ENCODE measurements at regions not wholly inside any gene's neighbourhood (a gene's known extent, or its start where the extent isn't known, plus 50 kb on each side); places are given as distances from the start of the nearest gene placed in this dataset.
A peak's percentile ranks its signal among the peaks of the same experiment; 100 is the strongest.

- H3K27me3 ChIP-seq (ENCODE audit: control insufficient read depth, insufficient read depth, low read length) = no peaks in the 10 kb centered on the region
- H3K4me1 ChIP-seq (ENCODE audit: control insufficient read depth, insufficient read depth, low read length) = no peaks in the 10 kb centered on the region
- H3K36me3 ChIP-seq (ENCODE audit: control insufficient read depth, insufficient read depth, low read length) = no peaks in the 10 kb centered on the region
- no peak overlapping the region for H3K27ac ChIP-seq (ENCODE audit: low read depth, low read length)
- no peak overlapping the region for H3K9ac ChIP-seq (ENCODE audit: low read length)
- no peak overlapping the region for H3K4me3 ChIP-seq (ENCODE audit: low read length)
Measured at GRCh38 chr2:5510082-5510481, 182.1 kb upstream of the SOX11 start.

- Histone ChIP-seq H3K27me3 (ENCODE audit: control insufficient read depth, insufficient read depth, low read length) (no peaks in the 10 kb centered on the region), H3K9ac (ENCODE audit: low read length) (no peak overlapping the region), H3K4me1 (ENCODE audit: control insufficient read depth, insufficient read depth, low read length) (peaks cover 6% of the 10 kb centered on the region), H3K36me3 (ENCODE audit: control insufficient read depth, insufficient read depth, low read length) (no peaks in the 10 kb centered on the region), H3K27ac (ENCODE audit: low read depth, low read length) (no peak overlapping the region), H3K4me3 (ENCODE audit: low read length) (no peak overlapping the region)
Measured at GRCh38 chr2:5515693-5516092, 176.5 kb upstream of the SOX11 start.

- Histone ChIP-seq H3K27me3 (ENCODE audit: control insufficient read depth, insufficient read depth, low read length) (no peaks in the 10 kb centered on the region), H3K4me3 (ENCODE audit: low read length) (no peak overlapping the region), H3K27ac (ENCODE audit: low read depth, low read length) (no peak overlapping the region), H3K36me3 (ENCODE audit: control insufficient read depth, insufficient read depth, low read length) (no peaks in the 10 kb centered on the region), H3K9ac (ENCODE audit: low read length) (no peak overlapping the region), H3K4me1 (ENCODE audit: control insufficient read depth, insufficient read depth, low read length) (peaks cover 9% of the 10 kb centered on the region)
Measured at GRCh38 chr2:5519286-5519685, 172.9 kb upstream of the SOX11 start.

- peak overlapping the region; percentile 6 for H3K4me3 ChIP-seq (ENCODE audit: low read length)
- no peak overlapping the region for H3K9ac ChIP-seq (ENCODE audit: low read length)
- H3K36me3 ChIP-seq (ENCODE audit: control insufficient read depth, insufficient read depth, low read length) = no peaks in the 10 kb centered on the region
- H3K27ac ChIP-seq (ENCODE audit: low read depth, low read length) = peak overlapping the region; percentile 29
- peaks cover 9% of the 10 kb centered on the region for H3K4me1 ChIP-seq (ENCODE audit: control insufficient read depth, insufficient read depth, low read length)
- no peaks in the 10 kb centered on the region for H3K27me3 ChIP-seq (ENCODE audit: control insufficient read depth, insufficient read depth, low read length)
Measured at GRCh38 chr2:5520463-5520972, 171.7 kb upstream of the SOX11 start.

- no peaks in the 10 kb centered on the region for H3K36me3 ChIP-seq (ENCODE audit: control insufficient read depth, insufficient read depth, low read length)
- H3K9ac ChIP-seq (ENCODE audit: low read length) = no peak overlapping the region
- peaks cover 9% of the 10 kb centered on the region for H3K4me1 ChIP-seq (ENCODE audit: control insufficient read depth, insufficient read depth, low read length)
- H3K27ac ChIP-seq (ENCODE audit: low read depth, low read length) = no peak overlapping the region
- H3K27me3 ChIP-seq (ENCODE audit: control insufficient read depth, insufficient read depth, low read length) = no peaks in the 10 kb centered on the region
- H3K4me3 ChIP-seq (ENCODE audit: low read length) = no peak overlapping the region
Measured at GRCh38 chr2:5521461-5521860, 170.7 kb upstream of the SOX11 start.

GRCh38 chr2:5524551-5524950, 167.6 kb upstream of the SOX11 start:
- Histone ChIP-seq H3K9ac (ENCODE audit: low read length) (no peak overlapping the region), H3K27ac (ENCODE audit: low read depth, low read length) (no peak overlapping the region), H3K27me3 (ENCODE audit: control insufficient read depth, insufficient read depth, low read length) (no peaks in the 10 kb centered on the region), H3K36me3 (ENCODE audit: control insufficient read depth, insufficient read depth, low read length) (no peaks in the 10 kb centered on the region), H3K4me1 (ENCODE audit: control insufficient read depth, insufficient read depth, low read length) (peaks cover 9% of the 10 kb centered on the region), H3K4me3 (ENCODE audit: low read length) (no peak overlapping the region)

GRCh38 chr2:5528706-5529105, 163.5 kb upstream of the SOX11 start:
- H3K4me3 ChIP-seq (ENCODE audit: low read length) = no peak overlapping the region
- H3K4me1 ChIP-seq (ENCODE audit: control insufficient read depth, insufficient read depth, low read length) = no peaks in the 10 kb centered on the region
- H3K27ac ChIP-seq (ENCODE audit: low read depth, low read length) = no peak overlapping the region
- H3K27me3 ChIP-seq (ENCODE audit: control insufficient read depth, insufficient read depth, low read length) = no peaks in the 10 kb centered on the region
- H3K9ac ChIP-seq (ENCODE audit: low read length) = no peak overlapping the region
- H3K36me3 ChIP-seq (ENCODE audit: control insufficient read depth, insufficient read depth, low read length) = no peaks in the 10 kb centered on the region

GRCh38 chr2:5530011-5530696, 162.0 kb upstream of the SOX11 start:
- H3K27ac ChIP-seq (ENCODE audit: low read depth, low read length) = no peak overlapping the region
- no peaks in the 10 kb centered on the region for H3K27me3 ChIP-seq (ENCODE audit: control insufficient read depth, insufficient read depth, low read length)
- no peaks in the 10 kb centered on the region for H3K36me3 ChIP-seq (ENCODE audit: control insufficient read depth, insufficient read depth, low read length)
- H3K9ac ChIP-seq (ENCODE audit: low read length) = no peak overlapping the region
- H3K4me3 ChIP-seq (ENCODE audit: low read length) = no peak overlapping the region
- H3K4me1 ChIP-seq (ENCODE audit: control insufficient read depth, insufficient read depth, low read length) = no peaks in the 10 kb centered on the region

GRCh38 chr2:5535301-5535700, 156.9 kb upstream of the SOX11 start:
- no peaks in the 10 kb centered on the region for H3K27me3 ChIP-seq (ENCODE audit: control insufficient read depth, insufficient read depth, low read length)

GRCh38 chr2:5537180-5537688, 154.9 kb upstream of the SOX11 start:
- H3K27me3 ChIP-seq (ENCODE audit: control insufficient read depth, insufficient read depth, low read length) = no peaks in the 10 kb centered on the region
- no peak overlapping the region for H3K4me3 ChIP-seq (ENCODE audit: low read length)
- H3K4me1 ChIP-seq (ENCODE audit: control insufficient read depth, insufficient read depth, low read length) = peaks cover 6% of the 10 kb centered on the region
- no peaks in the 10 kb centered on the region for H3K36me3 ChIP-seq (ENCODE audit: control insufficient read depth, insufficient read depth, low read length)
- H3K9ac ChIP-seq (ENCODE audit: low read length) = no peak overlapping the region
- no peak overlapping the region for H3K27ac ChIP-seq (ENCODE audit: low read depth, low read length)

More at GRCh38 chr2:5535301-5535700, 156.9 kb upstream of the SOX11 start:
- no peaks in the 10 kb centered on the region for H3K36me3 ChIP-seq (ENCODE audit: control insufficient read depth, insufficient read depth, low read length)
- H3K4me3 ChIP-seq (ENCODE audit: low read length) = no peak overlapping the region
- H3K4me1 ChIP-seq (ENCODE audit: control insufficient read depth, insufficient read depth, low read length) = peaks cover 6% of the 10 kb centered on the region
- no peak overlapping the region for H3K9ac ChIP-seq (ENCODE audit: low read length)
- H3K27ac ChIP-seq (ENCODE audit: low read depth, low read length) = no peak overlapping the region

GRCh38 chr2:5538313-5538712, 153.9 kb upstream of the SOX11 start:
- no peaks in the 10 kb centered on the region for H3K36me3 ChIP-seq (ENCODE audit: control insufficient read depth, insufficient read depth, low read length)
- H3K4me3 ChIP-seq (ENCODE audit: low read length) = no peak overlapping the region
- peaks cover 6% of the 10 kb centered on the region for H3K4me1 ChIP-seq (ENCODE audit: control insufficient read depth, insufficient read depth, low read length)
- no peak overlapping the region for H3K27ac ChIP-seq (ENCODE audit: low read depth, low read length)
- no peaks in the 10 kb centered on the region for H3K27me3 ChIP-seq (ENCODE audit: control insufficient read depth, insufficient read depth, low read length)
- H3K9ac ChIP-seq (ENCODE audit: low read length) = no peak overlapping the region

GRCh38 chr2:5538772-5539171, 153.4 kb upstream of the SOX11 start:
- Histone ChIP-seq H3K27me3 (ENCODE audit: control insufficient read depth, insufficient read depth, low read length) (no peaks in the 10 kb centered on the region), H3K4me3 (ENCODE audit: low read length) (no peak overlapping the region), H3K27ac (ENCODE audit: low read depth, low read length) (peak overlapping the region; percentile 72), H3K4me1 (ENCODE audit: control insufficient read depth, insufficient read depth, low read length) (peaks cover 6% of the 10 kb centered on the region), H3K9ac (ENCODE audit: low read length) (no peak overlapping the region), H3K36me3 (ENCODE audit: control insufficient read depth, insufficient read depth, low read length) (no peaks in the 10 kb centered on the region)

Data from rectal smooth muscle tissue (tissue), 1 donor.